ENCODE measurements at regions not wholly inside any gene's neighbourhood (a gene's known extent, or its start where the extent isn't known, plus 50 kb on each side); places are given as distances from the start of the nearest gene placed in this dataset.

- H3K4me3 ChIP-seq (ENCODE audit: low read length), result no peak overlapping the region
- H3K27ac ChIP-seq (ENCODE audit: low read length), result no peak overlapping the region
- no peaks in the 10 kb centered on the region for H4K20me1 ChIP-seq (ENCODE audit: insufficient read depth)
- H2AFZ ChIP-seq (ENCODE audit: low read depth, low read length), result no peak overlapping the region
- no peak overlapping the region for H3K4me2 ChIP-seq (ENCODE audit: low read length)
- H3F3A ChIP-seq (ENCODE audit: insufficient read depth, low read length, poor library complexity, severe bottlenecking), result no peaks in the 10 kb centered on the region
- no peak overlapping the region for H3K9ac ChIP-seq (ENCODE audit: low read length)
- H3K9me2 ChIP-seq (ENCODE audit: insufficient read depth, low read length), result no peaks in the 10 kb centered on the region
- TF ChIP-seq EZH2 (IDR thresholded peaks at IDR 0.05; ENCODE audit: borderline replicate concordance, insufficient read depth, low read length, poor library complexity, severe bottlenecking) (no peak), REST (IDR thresholded peaks at IDR 0.05; ENCODE audit: borderline replicate concordance) (no peak), MXI1 (conservative IDR thresholded peaks at IDR 0.05; ENCODE audit: poor library complexity, severe bottlenecking) (no peak), SMC3 (conservative IDR thresholded peaks at IDR 0.05; ENCODE audit: poor library complexity) (no peak), TAF1 (IDR thresholded peaks at IDR 0.05; ENCODE audit: low read depth) (no peak), POLR2AphosphoS5 (IDR thresholded peaks at IDR 0.05) (no peak)
- no peaks in the 10 kb centered on the region for H3K79me2 ChIP-seq (replicated peaks; ENCODE audit: insufficient read depth, low read length)
- no peaks in the 10 kb centered on the region for H3K9me3 ChIP-seq (ENCODE audit: low read length)
- no peaks in the 10 kb centered on the region for H3K27me3 ChIP-seq (ENCODE audit: insufficient read depth, low read depth, low read length)
- no peaks in the 10 kb centered on the region for H3K36me3 ChIP-seq (ENCODE audit: insufficient read depth, low read length)
These were observed 66.2 kb upstream of the XCR1 start for GRCh38 chr3:46093327-46093942.

- Histone ChIP-seq H3F3A (ENCODE audit: insufficient read depth, low read length, poor library complexity, severe bottlenecking) (no peaks in the 10 kb centered on the region), H3K27ac (ENCODE audit: low read length) (no peak overlapping the region), H2AFZ (ENCODE audit: low read depth, low read length) (no peak overlapping the region), H3K36me3 (ENCODE audit: insufficient read depth, low read length) (no peaks in the 10 kb centered on the region), H4K20me1 (ENCODE audit: insufficient read depth) (no peaks in the 10 kb centered on the region), H3K9me2 (ENCODE audit: insufficient read depth, low read length) (no peaks in the 10 kb centered on the region), H3K79me2 (replicated peaks; ENCODE audit: insufficient read depth, low read length) (no peaks in the 10 kb centered on the region), H3K27me3 (ENCODE audit: insufficient read depth, low read depth, low read length) (no peaks in the 10 kb centered on the region), H3K4me3 (ENCODE audit: low read length) (no peak overlapping the region), H3K9me3 (ENCODE audit: low read length) (no peaks in the 10 kb centered on the region), H3K9ac (ENCODE audit: low read length) (no peak overlapping the region), H3K4me2 (ENCODE audit: low read length) (no peak overlapping the region)
- no peak for TF ChIP-seq EP300 (conservative IDR thresholded peaks at IDR 0.05; ENCODE audit: poor library complexity, severe bottlenecking)
- TF ChIP-seq REST (IDR thresholded peaks at IDR 0.05; ENCODE audit: borderline replicate concordance), result no peak
- no peak for TF ChIP-seq MXI1 (conservative IDR thresholded peaks at IDR 0.05; ENCODE audit: poor library complexity, severe bottlenecking)
These were observed 65.4 kb upstream of the XCR1 start for GRCh38 chr3:46092702-46093080.
